ENCODE measurements at regions not wholly inside any gene's neighbourhood (a gene's known extent, or its start where the extent isn't known, plus 50 kb on each side); places are given as distances from the start of the nearest gene placed in this dataset.
A peak's percentile ranks its signal among the peaks of the same experiment; 100 is the strongest.
"Not testable (repeated sequence)": the region's sequence is repeated elsewhere in the genome, so short reads cannot be mapped to it uniquely, and the experiment has no call there.

GRCh38 chr4:101696276-101697010 is 94.1 kb upstream of the BANK1 start:
- DNase-seq (ENCODE audit: low read depth in 1 of 2, low spot score in 1 of 2), result no peak
- TF ChIP-seq MAFK (IDR thresholded peaks at IDR 0.05; ENCODE audit: partially characterized antibody) (no peak), TFCP2L1 (CRISPR knock-in tag; IDR thresholded peaks at IDR 0.05) (no peak), RAD21 (conservative IDR thresholded peaks at IDR 0.05 in 1 of 2, IDR thresholded peaks at IDR 0.05 in 1 of 2) (no peak), KDM5A (IDR thresholded peaks at IDR 0.05) (no peak), BCL3 (IDR thresholded peaks at IDR 0.05) (no peak), HOXB5 (CRISPR knock-in tag; IDR thresholded peaks at IDR 0.05) (no peak), ZNF302 (CRISPR knock-in tag; IDR thresholded peaks at IDR 0.05) (no peak), SMC3 (IDR thresholded peaks at IDR 0.05) (no peak), ZC3H11A (IDR thresholded peaks at IDR 0.05) (no peak), GATA3 (IDR thresholded peaks at IDR 0.05; ENCODE audit: borderline replicate concordance) (no peak), ZFP36 (IDR thresholded peaks at IDR 0.05; ENCODE audit: borderline replicate concordance, partially characterized antibody) (no peak), RCOR1 (IDR thresholded peaks at IDR 0.05; ENCODE audit: low read depth, low read length) (no peak), JUN (IDR thresholded peaks at IDR 0.05) (no peak), MYC (IDR thresholded peaks at IDR 0.05; ENCODE audit: borderline replicate concordance, low read length) (no peak)
- ChIA-PET POLR2A (no interaction called here), CTCF (no interaction called here)
- Histone ChIP-seq H3K4me1 (peaks cover 10% of the 10 kb centered on the region; the same call in 1 of the 3 replicates), H3K4me3 (no peak overlapping the region), H3K27ac (no peak overlapping the region), H3K9me3 (no peaks in the 10 kb centered on the region), H3K4me2 (no peak overlapping the region)
- FAIRE-seq, result no peak
- 70% methylated on average over 3 of the region's 3 CpGs for WGBS (ENCODE audit: missing lambda C conversion rate)
- ATAC-seq, result no peak

GRCh38 chr4:101695176-101695575 is 95.4 kb upstream of the BANK1 start:
- H3K9me3 ChIP-seq, result no peaks in the 10 kb centered on the region
- no peak for TF ChIP-seq ZNF302 (CRISPR knock-in tag; IDR thresholded peaks at IDR 0.05)
- TF ChIP-seq E2F6 (IDR thresholded peaks at IDR 0.05; ENCODE audit: borderline replicate concordance, low read depth), result no peak
- TF ChIP-seq ZFP36 (IDR thresholded peaks at IDR 0.05; ENCODE audit: borderline replicate concordance, partially characterized antibody), result no peak
- FAIRE-seq (no peak), ATAC-seq (no peak), DNase-seq (ENCODE audit: low read depth in 1 of 2, low spot score in 1 of 2) (no peak)
- H3K4me2 ChIP-seq, result no peak overlapping the region
- ChIA-PET POLR2A (no interaction called here), CTCF (no interaction called here)
- H3K27ac ChIP-seq, result no peak overlapping the region
- H3K4me3 ChIP-seq, result no peak overlapping the region
- H3K4me1 ChIP-seq, result peaks cover 10% of the 10 kb centered on the region; the same call in 1 of the 3 replicates

- FAIRE-seq; H3K27ac ChIP-seq; H3K9me3 ChIP-seq; POLR2A ChIA-PET; ATAC-seq; H3K4me3 ChIP-seq; DNase-seq (ENCODE audit: low read depth in 1 of 2, low spot score in 1 of 2); CTCF ChIA-PET: not testable (repeated sequence)
- 97% methylated on average over 5 of the region's 5 CpGs for WGBS (ENCODE audit: missing lambda C conversion rate)
- peaks cover 12% of the 10 kb centered on the region; the same call in 1 of the 3 replicates for H3K4me1 ChIP-seq
- H3K4me2 ChIP-seq, result peak overlapping the region; percentile 56
These were observed 96.1 kb upstream of the BANK1 start for GRCh38 chr4:101694403-101694802.

- no peak for FAIRE-seq
- H3K4me2 ChIP-seq, result peak overlapping the region; percentile 56
- peak in 1 of 2 experiments; percentile 14 for DNase-seq (ENCODE audit: low read depth in 1 of 2, low spot score in 1 of 2)
These were observed 96.6 kb upstream of the BANK1 start for GRCh38 chr4:101693842-101694398.

More at GRCh38 chr4:101693842-101694398, 96.6 kb upstream of the BANK1 start:
- no peaks in the 10 kb centered on the region for H3K9me3 ChIP-seq
- no peak for ATAC-seq
- POLR2A ChIA-PET, result no interaction called here
- peaks cover 16% of the 10 kb centered on the region; the same call in 1 of the 3 replicates for H3K4me1 ChIP-seq
- H3K27ac ChIP-seq, result no peak overlapping the region
- CTCF ChIA-PET, result no interaction called here
- TF ChIP-seq TP53 (CRISPR knock-in tag; IDR thresholded peaks at IDR 0.05), result no peak
- peak; percentile 48 for TF ChIP-seq GATA3 (IDR thresholded peaks at IDR 0.05; ENCODE audit: borderline replicate concordance)
- H3K4me3 ChIP-seq, result no peak overlapping the region
- WGBS (ENCODE audit: missing lambda C conversion rate), result 33% methylated on average over 6 of the region's 6 CpGs
